Transverse colon (tissue), 3 donors: ENCODE measurements at regions not wholly inside any gene's neighbourhood (a gene's known extent, or its start where the extent isn't known, plus 50 kb on each side); places are given as distances from the start of the nearest gene placed in this dataset.

Experiments used
- POLR2A ChIP-seq: fragments of 450-650 bp; IDR thresholded peaks from one replicate; pipeline ENCODE4 v1.6.1; 2016; ENCODE audit warnings: antibody characterized with exemption, mild to moderate bottlenecking, moderate library complexity
- POLR2AphosphoS5 ChIP-seq, 3 donors: sonication (generic); formaldehyde crosslinking; IDR thresholded peaks; one replicate each; pipeline ENCODE4 v1.6.1; 2016; ENCODE audit warnings: antibody characterized with exemption in 3 of 3

DNA sequence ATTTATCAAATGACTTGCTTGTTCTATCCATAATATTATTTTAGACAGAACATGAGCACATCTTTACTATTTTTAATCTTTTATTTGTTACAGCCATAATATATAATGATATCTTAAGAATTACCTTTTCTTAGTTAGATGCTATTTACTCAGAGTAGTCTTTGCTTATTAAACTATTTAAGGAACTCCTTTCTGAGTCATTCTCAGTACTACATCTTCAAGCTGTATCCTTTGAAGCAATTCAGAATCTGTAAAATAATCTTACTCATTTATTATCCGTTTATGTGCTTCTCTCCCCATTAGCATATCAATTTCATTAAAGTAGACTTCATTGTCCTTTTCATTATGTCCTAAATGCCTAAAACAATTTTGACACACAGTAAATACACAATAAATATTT lies 240.4 kb upstream of the FAR2 start:
- no peak for TF ChIP-seq POLR2A
- TF ChIP-seq POLR2AphosphoS5 (IDR thresholded peaks at IDR 0.05) = no peak
